ENCODE measurements at regions not wholly inside any gene's neighbourhood (a gene's known extent, or its start where the extent isn't known, plus 50 kb on each side); places are given as distances from the start of the nearest gene placed in this dataset. TPM values are rescaled to one million over a fixed set of nuclear protein-coding genes. Genes with fewer than 3 reads are reported as not detected.

- Histone ChIP-seq H3K36me3 (ENCODE audit: control insufficient read depth, insufficient read depth, low read length) (no peaks in the 10 kb centered on the region), H3K79me1 (ENCODE audit: low read length) (no peaks in the 10 kb centered on the region), H3K79me2 (ENCODE audit: control insufficient read depth, insufficient read depth, low read length) (no peaks in the 10 kb centered on the region), H4K8ac (ENCODE audit: low read depth, low read length) (no peak overlapping the region), H4K5ac (ENCODE audit: low read length) (no peak overlapping the region), H3K4me2 (ENCODE audit: low read length) (no peak overlapping the region), H3K9ac (ENCODE audit: low read length) (no peak overlapping the region), H3K27ac (ENCODE audit: low read depth, low read length) (no peak overlapping the region), H2BK120ac (ENCODE audit: low read depth, low read length) (no peak overlapping the region), H2BK5ac (ENCODE audit: low read length) (no peak overlapping the region), H3K4me3 (ENCODE audit: low read length) (no peak overlapping the region), H3K18ac (ENCODE audit: low read length) (no peak overlapping the region), H3K27me3 (ENCODE audit: insufficient read depth, low read length, poor library complexity) (no peaks in the 10 kb centered on the region), H3K56ac (ENCODE audit: low read length) (no peak overlapping the region), H2AK5ac (ENCODE audit: low read length) (no peak overlapping the region), H3K23ac (ENCODE audit: low read length) (no peak overlapping the region), H3K4ac (ENCODE audit: low read depth, low read length) (no peak overlapping the region), H3K4me1 (ENCODE audit: control insufficient read depth, low read depth, low read length) (no peaks in the 10 kb centered on the region), H2BK15ac (replicated peaks; ENCODE audit: low read depth) (no peak overlapping the region)
- WGBS (ENCODE audit: extremely low coverage, insufficient coverage, low lambda C conversion rate) = no CpG with 5 or more reads among the region's 5 CpGs
- no peak for DNase-seq
Observed at GRCh38 chr15:87083201-87083600, 1003.5 kb downstream of the AGBL1 start.

- Histone ChIP-seq H3K27ac (ENCODE audit: low read depth, low read length) (no peak overlapping the region), H3K4me2 (ENCODE audit: low read length) (no peak overlapping the region), H2AK5ac (ENCODE audit: low read length) (no peak overlapping the region), H4K8ac (ENCODE audit: low read depth, low read length) (no peak overlapping the region), H3K4ac (ENCODE audit: low read depth, low read length) (no peak overlapping the region), H3K56ac (ENCODE audit: low read length) (no peak overlapping the region), H3K27me3 (ENCODE audit: insufficient read depth, low read length, poor library complexity) (no peaks in the 10 kb centered on the region), H3K36me3 (ENCODE audit: control insufficient read depth, insufficient read depth, low read length) (no peaks in the 10 kb centered on the region), H2BK15ac (replicated peaks; ENCODE audit: low read depth) (no peak overlapping the region), H3K4me3 (ENCODE audit: low read length) (no peak overlapping the region), H3K79me1 (ENCODE audit: low read length) (no peaks in the 10 kb centered on the region), H3K18ac (ENCODE audit: low read length) (no peak overlapping the region), H3K4me1 (ENCODE audit: control insufficient read depth, low read depth, low read length) (no peaks in the 10 kb centered on the region), H3K79me2 (ENCODE audit: control insufficient read depth, insufficient read depth, low read length) (no peaks in the 10 kb centered on the region), H4K5ac (ENCODE audit: low read length) (no peak overlapping the region), H3K23ac (ENCODE audit: low read length) (no peak overlapping the region), H2BK5ac (ENCODE audit: low read length) (no peak overlapping the region), H3K9ac (ENCODE audit: low read length) (no peak overlapping the region), H2BK120ac (ENCODE audit: low read depth, low read length) (no peak overlapping the region)
- no CpG with 5 or more reads among the region's 2 CpGs for WGBS (ENCODE audit: extremely low coverage, insufficient coverage, low lambda C conversion rate)
- DNase-seq = no peak
Observed at GRCh38 chr15:87082581-87082980, 1002.9 kb downstream of the AGBL1 start.

GRCh38 chr15:87080547-87080946 is 1000.9 kb downstream of the AGBL1 start:
- Histone ChIP-seq H3K4me3 (ENCODE audit: low read length) (no peak overlapping the region), H3K27me3 (ENCODE audit: insufficient read depth, low read length, poor library complexity) (no peaks in the 10 kb centered on the region), H3K18ac (ENCODE audit: low read length) (no peak overlapping the region), H3K4ac (ENCODE audit: low read depth, low read length) (no peak overlapping the region), H2BK15ac (replicated peaks; ENCODE audit: low read depth) (no peak overlapping the region), H3K79me1 (ENCODE audit: low read length) (no peaks in the 10 kb centered on the region), H3K23ac (ENCODE audit: low read length) (no peak overlapping the region), H2AK5ac (ENCODE audit: low read length) (no peak overlapping the region), H3K27ac (ENCODE audit: low read depth, low read length) (no peak overlapping the region), H3K36me3 (ENCODE audit: control insufficient read depth, insufficient read depth, low read length) (no peaks in the 10 kb centered on the region), H3K56ac (ENCODE audit: low read length) (no peak overlapping the region), H2BK120ac (ENCODE audit: low read depth, low read length) (no peak overlapping the region), H4K5ac (ENCODE audit: low read length) (no peak overlapping the region), H2BK5ac (ENCODE audit: low read length) (no peak overlapping the region), H3K9ac (ENCODE audit: low read length) (no peak overlapping the region), H3K79me2 (ENCODE audit: control insufficient read depth, insufficient read depth, low read length) (no peaks in the 10 kb centered on the region), H3K4me2 (ENCODE audit: low read length) (no peak overlapping the region), H4K8ac (ENCODE audit: low read depth, low read length) (no peak overlapping the region), H3K4me1 (ENCODE audit: control insufficient read depth, low read depth, low read length) (no peaks in the 10 kb centered on the region)
- no CpG with 5 or more reads among the region's 5 CpGs for WGBS (ENCODE audit: extremely low coverage, insufficient coverage, low lambda C conversion rate)
- DNase-seq = no peak

Small RNAs in the stretch of these regions (small RNA-seq; reads per million reads assigned to genes)
- not detected for gene RNU6-185P (ENCODE audit: insufficient read depth)

Data from mesendoderm (in vitro differentiated cells).